NCI-H1417 (cell line): ENCODE measurements at regions not wholly inside any gene's neighbourhood (a gene's known extent, or its start where the extent isn't known, plus 50 kb on each side); places are given as distances from the start of the nearest gene placed in this dataset.

Source experiments
- DNase-seq, 3 experiments: peaks; one replicate each; lab custom pipeline; 2025; lab: John Stamatoyannopoulos, UW

DNA sequence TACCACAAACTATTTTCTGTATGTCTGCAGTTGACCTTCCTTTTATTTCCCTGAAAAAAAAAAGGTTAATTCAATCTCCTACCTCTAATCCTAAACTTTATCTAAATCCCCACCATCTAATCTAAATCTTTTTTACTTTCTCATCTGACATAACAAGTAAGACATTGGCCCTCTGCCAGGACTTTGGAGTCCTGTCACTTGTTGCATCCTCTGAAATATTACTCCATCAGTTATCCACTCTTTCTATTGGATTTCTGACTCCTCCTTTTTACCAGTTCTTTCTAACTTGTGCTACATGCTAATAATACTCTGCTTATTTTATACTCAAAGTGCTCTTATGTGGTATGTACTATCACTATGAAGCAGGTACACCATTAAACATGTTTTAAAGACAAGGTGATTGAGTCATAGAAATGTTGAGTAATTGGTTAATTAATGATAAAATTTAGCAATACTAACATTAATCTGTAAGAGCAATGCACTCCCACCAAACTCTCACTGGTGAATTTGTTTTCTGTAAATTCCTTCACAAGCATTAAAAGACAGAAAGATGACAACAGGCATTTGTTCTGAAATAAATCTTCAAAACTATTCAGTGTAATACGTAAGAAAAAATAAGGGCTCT lies 914.2 kb upstream of the RAG2 start:
- DNase-seq: no peak

DNA sequence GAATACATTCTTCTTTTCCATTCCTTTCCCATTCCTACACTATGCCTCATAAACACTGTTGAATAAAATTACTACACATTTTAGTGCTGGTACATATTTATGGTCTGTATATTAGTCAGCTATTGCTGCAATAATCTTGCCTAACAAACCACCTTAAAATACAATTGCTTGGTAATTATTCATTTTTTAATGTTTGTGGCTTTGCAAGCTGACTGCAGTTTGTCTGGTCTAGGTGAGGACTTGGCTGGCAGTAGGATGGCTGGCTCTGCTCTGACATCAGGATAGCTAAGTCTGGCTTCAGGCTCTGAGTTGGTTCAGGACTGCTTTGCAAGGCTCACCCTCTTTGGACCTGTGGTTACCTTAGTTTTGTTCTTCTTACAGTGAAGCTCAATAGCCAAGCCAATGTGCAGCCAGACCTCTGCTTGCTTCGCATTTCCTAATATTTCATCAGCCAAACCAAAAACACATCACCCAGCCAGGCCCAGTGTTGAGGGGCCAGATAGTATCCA lies 913.4 kb upstream of the RAG2 start:
- no peak for DNase-seq

DNA sequence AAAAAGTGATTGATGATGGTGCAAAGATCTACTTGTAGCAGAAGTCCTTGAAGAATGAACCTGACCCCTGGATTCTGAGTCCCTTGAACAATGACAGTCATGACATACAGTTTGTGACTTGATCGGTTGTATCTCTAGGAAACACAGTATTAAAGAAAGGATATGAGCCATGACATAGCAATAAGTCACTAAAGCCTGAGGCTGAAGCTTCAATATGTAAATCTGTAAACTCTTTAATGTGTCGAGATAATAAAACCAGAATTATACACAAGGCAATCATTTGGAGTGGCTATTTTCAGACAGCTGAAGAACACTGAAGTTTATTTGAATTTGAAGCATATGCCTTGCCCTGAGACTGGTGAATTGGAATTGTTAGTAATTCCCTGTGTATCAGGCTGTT lies 911.5 kb upstream of the RAG2 start:
- DNase-seq: no peak

DNA sequence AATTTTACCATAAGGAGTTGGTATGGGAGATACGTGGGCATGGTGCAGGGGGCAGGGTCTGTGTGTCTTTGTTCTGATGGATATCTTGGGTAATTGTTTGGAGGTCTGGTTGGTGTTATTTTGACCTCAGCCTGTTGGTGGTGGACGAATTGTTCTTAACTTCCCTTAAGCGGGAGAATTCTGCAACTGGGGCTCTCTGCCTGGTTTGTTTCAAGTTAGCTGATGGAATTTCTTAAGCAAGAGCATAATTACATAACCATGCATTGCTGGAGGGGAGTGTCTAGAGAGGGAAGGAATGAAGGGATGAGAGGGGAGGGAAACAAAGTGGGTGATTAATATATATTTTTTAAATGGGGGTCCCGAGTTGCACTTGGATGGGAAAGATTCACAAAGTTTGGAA lies 908.5 kb upstream of the RAG2 start:
- DNase-seq: no peak

DNA sequence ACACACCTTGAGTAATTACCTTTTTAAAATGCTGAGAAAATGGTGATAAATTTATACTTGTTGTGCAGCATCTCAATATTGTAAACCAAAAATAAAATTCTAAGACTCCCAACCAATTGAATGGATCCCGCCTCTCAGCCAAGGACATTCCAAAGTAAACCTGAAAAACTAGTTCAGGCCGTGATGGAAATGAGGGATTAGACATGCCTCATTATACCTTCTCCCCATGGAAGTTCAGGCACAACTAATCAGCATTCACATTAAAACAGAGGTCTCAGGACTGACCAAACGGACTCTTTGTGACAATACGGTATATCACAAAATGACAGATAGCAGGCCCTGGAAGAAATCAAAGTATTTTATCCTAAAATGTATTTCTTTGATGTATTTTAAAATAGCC lies 907.4 kb upstream of the RAG2 start:
- no peak for DNase-seq

DNA sequence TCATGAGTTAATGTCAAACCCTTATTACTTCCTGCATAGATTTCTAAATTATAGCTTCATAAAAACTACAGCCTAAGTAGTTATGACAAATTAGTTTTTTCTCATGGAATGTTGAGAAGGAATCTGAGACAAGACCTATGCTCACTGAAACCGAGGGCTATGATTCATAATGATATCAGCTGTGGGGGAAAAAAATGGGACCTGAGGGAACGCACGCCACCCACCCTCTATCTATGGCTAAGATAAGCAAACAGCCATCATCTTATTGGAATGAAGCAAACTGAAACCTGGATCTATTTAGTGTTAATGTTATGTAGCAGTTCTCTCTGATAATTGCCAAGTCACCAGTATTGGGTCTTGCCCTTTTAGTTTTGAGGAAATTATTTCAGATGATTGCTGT lies 906.9 kb upstream of the RAG2 start:
- no peak for DNase-seq

DNA sequence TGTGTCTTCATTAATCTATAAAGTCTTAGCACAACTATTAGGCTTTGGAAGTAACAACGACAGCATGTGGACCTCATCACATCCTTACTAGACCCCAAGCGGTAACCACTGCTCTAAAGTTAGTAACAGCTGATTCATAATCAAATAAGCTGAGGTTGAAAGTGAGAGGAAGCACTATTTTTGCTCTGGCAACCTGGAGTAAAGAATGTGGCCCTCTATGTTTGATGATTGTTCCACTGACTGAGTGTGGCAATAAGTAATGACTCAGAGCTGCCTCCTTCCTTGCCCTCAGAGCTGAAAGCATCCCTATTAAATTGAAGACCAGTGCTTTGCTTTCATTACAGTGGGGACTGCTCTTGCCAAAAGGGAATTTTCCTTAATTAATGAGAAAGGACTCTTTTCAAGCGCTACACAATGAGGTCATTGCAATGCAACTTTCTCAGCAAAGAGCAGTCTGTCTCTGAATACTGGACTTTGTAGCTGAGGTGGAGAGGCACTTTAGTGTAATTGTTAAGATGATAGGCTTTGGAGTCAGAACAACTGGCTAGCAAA lies 906.1 kb upstream of the RAG2 start:
- DNase-seq: no peak

DNA sequence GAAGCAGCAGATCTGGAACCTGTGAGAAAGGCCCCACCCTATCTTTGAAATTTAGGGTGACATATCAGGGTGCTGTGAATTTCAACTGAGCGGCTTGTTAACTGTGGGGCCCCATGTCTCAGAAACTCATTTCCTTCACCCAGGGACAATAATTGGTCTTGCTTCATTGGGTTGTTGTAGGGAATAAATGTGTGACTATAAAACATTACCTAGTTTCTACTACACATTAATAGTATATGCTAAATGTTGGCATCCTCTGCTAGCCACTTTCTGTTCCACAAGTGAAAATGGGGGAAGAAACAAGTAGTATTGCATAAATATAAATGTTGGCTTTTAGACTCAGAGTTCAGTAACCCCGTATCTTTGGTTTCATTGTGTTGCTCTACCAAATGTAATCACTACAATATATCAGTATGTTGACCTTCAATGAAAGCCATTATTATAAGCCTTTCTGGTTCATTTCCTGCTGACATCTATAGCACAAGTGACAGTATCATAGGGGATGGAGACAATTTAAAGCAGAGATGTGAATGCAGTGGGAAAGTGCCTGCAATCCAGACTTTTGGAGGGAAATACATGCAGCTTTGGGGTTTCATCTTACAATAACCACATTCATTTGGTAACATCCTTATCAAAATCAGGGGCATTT lies 905.5 kb upstream of the RAG2 start:
- no peak for DNase-seq

DNA sequence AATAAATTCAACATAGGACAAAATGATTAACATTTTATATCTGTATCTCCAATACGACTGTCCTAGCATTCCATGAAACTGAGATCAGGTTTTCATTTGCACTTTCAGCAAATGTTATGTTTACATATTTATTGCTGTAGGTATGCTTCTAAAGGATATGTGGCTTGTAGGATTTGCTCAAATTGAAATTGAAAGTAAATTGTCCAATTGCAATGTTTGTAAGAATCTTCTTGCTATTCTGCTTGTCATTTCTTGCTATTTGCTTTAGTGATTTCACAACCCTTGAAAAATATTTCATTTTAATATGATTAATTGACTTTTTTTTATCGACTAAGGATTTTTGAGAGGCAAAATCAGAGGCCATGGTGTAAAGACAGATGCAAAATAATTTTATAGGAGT lies 904.2 kb upstream of the RAG2 start:
- no peak for DNase-seq

DNA sequence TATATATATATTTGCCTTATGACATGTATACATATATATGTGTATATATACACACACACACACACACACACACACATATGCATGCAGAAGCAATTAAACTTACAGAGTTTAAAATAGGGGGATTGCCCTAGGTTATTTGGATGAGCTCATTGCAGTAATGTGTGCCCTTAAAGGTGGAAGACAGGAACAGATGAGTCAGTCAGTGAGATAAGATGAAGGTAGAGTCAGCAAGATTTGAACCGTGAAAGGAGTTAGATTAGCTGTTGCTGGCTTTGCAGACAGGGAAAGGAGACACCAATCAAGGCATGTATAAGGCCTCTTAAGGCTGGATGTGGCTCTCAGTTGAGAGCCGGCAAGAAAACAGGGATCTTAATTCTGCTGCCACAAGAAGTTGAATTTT lies 902.4 kb upstream of the RAG2 start:
- no peak for DNase-seq

DNA sequence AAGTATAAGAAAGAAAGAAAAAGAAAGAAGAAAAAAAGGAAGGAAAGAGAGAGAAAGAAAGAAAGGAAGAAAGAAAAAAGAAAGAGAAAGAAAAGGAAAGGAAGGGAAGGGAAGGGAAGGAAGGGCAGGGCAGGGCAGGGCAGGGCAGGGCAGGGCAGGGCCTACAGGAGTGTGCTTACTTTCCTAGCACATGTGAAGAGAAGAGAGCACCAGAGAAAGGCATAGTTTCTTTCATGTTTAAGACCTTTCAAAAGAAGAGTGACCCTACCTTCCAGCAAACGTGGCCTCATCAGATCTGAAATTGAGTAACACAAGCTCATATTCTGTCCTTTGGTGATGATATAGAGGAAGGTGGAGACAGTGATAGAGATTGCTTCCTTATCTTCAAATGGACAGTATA lies 899.3 kb upstream of the RAG2 start:
- no peak for DNase-seq

DNA sequence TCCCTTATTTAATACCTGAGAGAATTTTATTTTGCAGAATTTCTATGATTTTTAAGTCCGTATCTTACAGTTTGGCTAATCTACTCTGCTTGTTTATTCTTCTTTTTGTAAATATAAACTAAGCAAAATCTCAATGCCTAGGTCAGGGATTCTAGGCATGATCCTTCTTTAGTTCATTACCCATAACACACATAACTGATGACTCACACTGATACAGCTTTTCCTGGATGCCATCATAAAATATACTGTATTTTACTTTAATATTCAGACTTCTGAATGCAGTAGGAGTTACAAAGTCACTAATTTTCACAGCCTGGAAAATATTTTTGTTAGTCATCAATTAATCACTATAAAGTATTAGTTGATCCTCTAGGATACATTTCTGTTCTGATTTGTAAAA lies 898.2 kb upstream of the RAG2 start:
- DNase-seq: no peak

DNA sequence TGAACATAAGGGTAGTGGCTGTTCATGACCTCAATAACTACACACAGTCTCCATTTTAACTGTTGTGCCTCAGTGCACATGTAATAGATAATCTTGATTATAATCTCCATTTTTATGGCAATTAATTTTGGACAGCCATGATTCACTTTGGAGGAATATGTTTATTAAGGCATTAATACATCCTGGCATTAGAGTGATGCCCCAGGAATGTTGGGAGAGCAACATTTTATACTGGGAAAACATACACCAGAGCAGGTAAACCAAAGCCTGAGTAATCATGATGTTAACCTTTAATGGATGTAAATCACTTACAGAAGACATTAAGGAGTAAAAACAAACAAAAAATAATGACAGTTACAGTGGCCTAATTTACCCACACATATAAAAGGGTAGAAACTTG lies 886.3 kb upstream of the RAG2 start:
- DNase-seq: no peak

DNA sequence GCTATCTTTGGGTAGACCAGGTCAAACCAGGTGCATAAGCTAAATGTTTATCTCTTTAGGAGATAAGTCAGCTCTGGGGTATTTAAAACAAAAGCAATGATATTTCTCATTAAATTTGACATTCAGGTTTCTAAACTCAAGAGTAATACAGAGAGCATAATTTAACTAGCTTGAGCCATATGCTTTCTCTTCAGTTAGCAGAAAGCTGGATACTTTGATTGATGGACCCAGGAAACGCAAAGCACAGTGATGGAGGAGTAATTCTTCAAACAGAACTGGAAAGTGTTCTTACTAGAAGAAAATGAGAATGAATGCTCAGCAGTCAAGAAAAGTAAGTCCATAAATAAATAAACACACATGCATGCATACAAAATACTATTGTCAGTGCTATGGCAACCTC lies 885.7 kb upstream of the RAG2 start:
- DNase-seq: no peak

DNA sequence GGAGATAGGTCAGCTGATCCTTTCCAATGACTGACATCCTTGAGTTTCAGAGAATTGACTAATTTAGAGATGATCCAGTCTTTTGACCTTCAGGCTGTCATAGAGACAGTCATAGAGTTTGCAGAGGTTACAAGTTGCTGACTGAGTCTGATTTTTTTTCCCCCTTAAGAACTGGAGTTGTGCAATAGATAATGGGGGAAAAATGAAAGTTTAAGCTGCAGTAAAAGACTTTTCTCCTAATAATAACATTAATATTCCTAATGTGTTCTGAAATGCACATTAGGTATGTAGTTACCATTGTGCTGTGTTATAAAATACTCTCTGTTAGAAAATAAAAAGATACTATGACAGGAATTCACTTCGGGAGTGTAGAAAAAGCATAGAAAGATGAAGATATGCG lies 876.9 kb upstream of the RAG2 start:
- DNase-seq: no peak

DNA sequence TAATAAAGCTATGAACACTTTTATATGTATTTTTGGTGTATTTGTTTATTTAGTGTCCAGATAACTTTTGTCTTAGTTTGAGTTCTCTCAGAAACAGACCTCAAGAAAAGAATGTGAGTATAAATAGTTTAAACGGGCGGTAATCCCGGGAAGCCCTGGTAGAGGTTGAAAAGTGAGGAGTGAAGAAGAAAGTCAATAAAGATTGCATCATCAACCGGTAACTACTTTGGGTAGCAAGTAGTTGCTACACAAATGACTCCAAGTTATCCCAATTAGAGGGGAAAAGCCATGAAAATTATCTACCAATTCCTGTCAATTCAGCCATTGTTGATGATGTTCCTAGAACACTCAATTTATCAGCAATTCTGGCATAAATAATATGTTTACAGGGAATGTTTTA lies 870.3 kb upstream of the RAG2 start:
- no peak for DNase-seq

DNA sequence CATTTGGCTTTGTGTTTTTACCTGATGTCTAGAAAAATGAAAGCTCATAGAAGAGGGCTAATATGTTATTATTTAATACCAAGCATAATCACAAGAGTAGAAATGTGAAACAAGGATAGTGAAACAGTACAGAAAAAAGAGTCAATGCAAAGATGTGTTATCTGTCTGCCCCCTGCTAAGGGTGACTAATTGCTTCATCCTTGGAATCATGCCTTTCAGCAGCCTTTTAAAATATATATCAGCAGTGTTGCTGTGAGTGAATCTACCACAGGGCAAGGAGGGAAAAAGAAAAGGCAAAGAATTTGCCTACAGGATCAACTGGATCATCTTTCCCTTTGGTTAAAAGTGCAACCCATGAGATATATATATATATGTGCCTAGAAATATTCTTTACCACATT lies 867.2 kb upstream of the RAG2 start:
- no peak for DNase-seq

DNA sequence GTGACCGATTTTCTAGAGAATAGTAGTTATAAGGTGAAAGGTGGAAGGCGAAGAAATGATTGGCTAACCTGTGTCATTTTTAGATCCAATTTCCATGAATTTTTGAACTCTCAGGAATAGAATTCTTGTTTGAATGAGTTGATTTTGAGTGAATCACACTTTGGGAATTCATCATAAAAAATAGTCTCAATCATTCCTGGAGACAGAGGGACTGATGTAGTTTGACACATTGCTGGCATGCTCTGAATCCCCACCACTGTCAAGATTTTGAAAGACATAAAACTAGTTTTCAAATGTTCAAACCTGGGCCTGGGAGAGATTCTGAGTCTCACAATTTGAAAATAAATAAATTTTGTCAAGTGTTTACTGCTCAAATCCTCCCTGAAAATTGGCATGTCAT lies 861.4 kb upstream of the RAG2 start:
- DNase-seq: no peak

DNA sequence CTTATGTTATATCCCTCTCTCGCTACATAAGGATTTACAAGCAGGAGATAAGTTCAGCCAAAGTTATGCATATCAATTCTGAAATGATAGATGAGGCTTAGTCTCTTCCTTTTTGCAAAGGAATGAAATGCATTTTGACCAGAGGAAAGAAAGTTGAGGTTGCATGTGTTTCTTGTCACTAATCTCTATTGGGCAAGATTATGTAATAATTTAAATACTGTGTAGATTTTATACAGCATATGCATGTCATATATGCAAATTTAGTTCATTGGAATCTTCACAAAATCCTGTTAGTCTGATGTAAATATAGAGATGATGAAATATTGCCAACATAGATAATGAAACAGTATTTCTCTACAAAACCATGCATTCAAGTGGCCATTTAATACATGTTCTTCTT lies 858.7 kb upstream of the RAG2 start:
- no peak for DNase-seq

DNA sequence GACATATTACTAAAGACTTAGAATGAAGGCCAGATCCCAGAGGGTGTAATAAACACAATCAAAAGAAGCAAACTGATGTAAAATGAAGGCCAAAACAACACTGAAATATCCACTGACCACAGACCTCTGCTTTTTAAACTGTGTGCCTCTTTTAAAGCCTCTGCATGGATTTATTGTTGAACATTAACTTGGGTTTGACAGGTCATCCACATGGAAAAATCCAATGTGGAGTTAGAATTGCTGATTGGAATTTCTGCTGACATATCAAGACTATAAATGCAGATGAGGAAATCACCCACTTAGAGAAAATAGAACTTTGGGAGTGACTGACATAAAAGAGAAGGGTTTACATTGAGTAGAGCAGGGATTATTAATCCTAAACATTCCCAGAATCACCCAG lies 853.9 kb upstream of the RAG2 start:
- DNase-seq: no peak

DNA sequence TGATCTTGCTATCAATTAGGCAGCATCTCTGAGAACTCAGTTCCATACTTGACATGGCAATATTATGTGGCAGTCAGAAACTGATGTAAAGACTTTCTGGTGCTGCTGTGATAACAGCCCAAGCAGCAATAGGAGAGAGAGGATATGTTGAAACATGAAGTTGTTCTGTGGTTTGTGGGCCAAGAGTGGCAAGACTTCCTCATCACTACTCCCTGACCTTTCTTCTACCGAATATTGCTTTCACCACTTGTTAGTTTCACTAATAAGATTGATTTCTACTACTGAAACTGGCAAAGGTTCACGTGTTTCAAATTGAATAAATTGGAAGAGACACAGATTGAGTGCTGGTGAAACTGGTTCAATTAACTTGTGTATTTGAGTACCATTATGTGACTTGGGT lies 852.6 kb upstream of the RAG2 start:
- DNase-seq: no peak

DNA sequence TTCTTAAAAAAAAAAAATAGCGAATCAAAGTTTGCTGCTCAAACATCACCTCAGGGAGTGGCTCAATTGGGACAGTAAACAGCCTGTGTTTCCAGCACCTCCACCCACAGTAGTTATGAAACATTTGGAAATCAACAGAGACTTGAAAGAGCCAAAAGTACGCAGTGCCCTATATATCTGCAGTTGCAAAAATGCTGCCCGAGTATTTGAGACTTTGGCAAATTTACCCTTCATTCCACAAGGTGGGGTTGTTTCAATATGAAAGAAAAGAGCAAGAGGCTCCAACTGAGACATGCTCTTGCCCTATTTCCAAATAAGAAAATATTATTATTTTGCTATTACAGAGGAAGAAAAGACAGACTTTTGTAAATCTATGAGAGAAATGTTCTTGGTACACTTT lies 851.1 kb upstream of the RAG2 start:
- peak in 1 of 3 experiments; percentile 44 for DNase-seq

DNA sequence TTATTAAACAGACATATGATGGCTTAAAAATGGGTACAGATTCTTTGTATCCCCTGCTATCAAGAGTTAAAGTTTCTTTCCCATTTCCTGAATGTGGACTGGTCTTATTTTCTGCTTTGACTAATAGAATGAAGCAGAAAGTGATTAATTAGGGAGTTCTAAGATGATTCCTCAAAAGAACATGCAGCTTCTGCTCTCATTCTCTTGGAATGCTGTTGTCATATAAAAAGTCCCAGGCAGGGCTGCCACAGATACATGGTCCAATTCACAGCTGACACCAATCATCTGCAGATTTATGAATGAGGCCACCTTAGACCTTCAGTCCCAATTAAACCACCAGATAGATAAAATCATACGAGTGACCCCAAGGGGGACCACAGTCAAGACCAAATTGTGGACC lies 844.5 kb upstream of the RAG2 start:
- no peak for DNase-seq
